Endothelial cell of umbilical vein (primary cell): ENCODE measurements at regions not wholly inside any gene's neighbourhood (a gene's known extent, or its start where the extent isn't known, plus 50 kb on each side); places are given as distances from the start of the nearest gene placed in this dataset.

Source experiments
- BruUV-seq: library from RNA; stranded (reverse); fragments of 400-500 nt; replicated peaks from 2 replicates; lab custom pipeline; 2021; lab: Mats Ljungman, UMichigan
- CTCF ChIA-PET: fragments of 300-600, 350-600 bp; sonication (Branson Sonifier 250); formaldehyde crosslinking; loops from one replicate; lab custom pipeline; 2021; ENCODE audit warnings: antibody characterized with exemption, inconsistent platforms; lab: Charles Lee
- POLR2A ChIA-PET: fragments of 300-600, 350-600 bp; sonication (Branson Sonifier 250); formaldehyde crosslinking; loops from one replicate; lab custom pipeline; 2021; ENCODE audit warnings: antibody characterized with exemption, inconsistent platforms; lab: Charles Lee
- DNase-seq: peaks from one replicate; pipeline ENCODE4 v3.0.0-alpha.2; 2011; ENCODE audit warnings: low read depth, low spot score
- FAIRE-seq: peaks from 2 replicates; lab custom pipeline; 2011; peaks lifted over from hg19 to GRCh38; lab: Jason Lieb, UNC
- H2AFZ ChIP-seq: 2 replicates; pipeline ENCODE4 v1.6.0; 2012; ENCODE audit warnings: low read depth, low read length, control low read depth, inconsistent platforms
- H3K27ac ChIP-seq: 2 replicates; pipeline ENCODE4 v1.5.1; 2011; ENCODE audit warnings: low read depth, mild to moderate bottlenecking, control low read depth, low read length, moderate library complexity; ENCODE audit not compliant: insufficient read depth
- H3K27me3 ChIP-seq, 2 experiments: 2 replicates each; pipeline versions ENCODE4 v1.6.0 to v1.6.1; 2011; ENCODE audit warnings: low read length in 2 of 2, mixed read lengths in 1 of 2; ENCODE audit not compliant: control insufficient read depth in 2 of 2, insufficient read depth in 2 of 2
- H3K36me3 ChIP-seq, 2 experiments: 2 replicates in 1 of 2; 3 replicates in 1 of 2; pipeline ENCODE4 v1.5.1; 2011; ENCODE audit warnings: low read length in 2 of 2, mild to moderate bottlenecking in 1 of 2, moderate library complexity in 1 of 2; ENCODE audit not compliant: control insufficient read depth in 2 of 2, insufficient read depth in 2 of 2; ENCODE audit errors: extremely low read depth in 1 of 2
- H3K4me1 ChIP-seq: 3 replicates; pipeline ENCODE4 v1.5.1; 2011; ENCODE audit warnings: mild to moderate bottlenecking, low read length; ENCODE audit not compliant: control insufficient read depth, insufficient read depth; ENCODE audit errors: extremely low read depth
- H3K4me2 ChIP-seq: 2 replicates; pipeline ENCODE4 v1.6.1; 2011; ENCODE audit warnings: low read length, control low read depth, mixed read lengths; ENCODE audit not compliant: insufficient read depth
- H3K4me3 ChIP-seq, 3 experiments: fragments of 200-600 bp in 1 of 3; sonication (generic), shearing (Covaris generic) in 1 of 3; replicated peaks in 1 of 3; 2 replicates each; pipeline ENCODE4 v1.5.1; 2011 to 2016; ENCODE audit warnings: control low read depth in 3 of 3, low read length in 3 of 3, mild to moderate bottlenecking in 2 of 3, inconsistent platforms in 1 of 3, low read depth in 1 of 3, moderate library complexity in 1 of 3; ENCODE audit not compliant: insufficient read depth in 1 of 3
- H3K79me2 ChIP-seq: 2 replicates; pipeline ENCODE4 v1.6.0; 2012; ENCODE audit warnings: low read length, inconsistent platforms; ENCODE audit not compliant: control insufficient read depth, insufficient read depth
- H3K9ac ChIP-seq: replicated peaks from 2 replicates; pipeline ENCODE3; 2011; ENCODE audit warnings: low read length, control low read depth; ENCODE audit not compliant: insufficient read depth; ENCODE audit errors: extremely low read depth
- H3K9me1 ChIP-seq: replicated peaks from 3 replicates; pipeline ENCODE4 v1.6.0; 2011; ENCODE audit warnings: mild to moderate bottlenecking, low read length; ENCODE audit not compliant: control insufficient read depth, insufficient read depth; ENCODE audit errors: extremely low read depth
- H3K9me3 ChIP-seq: replicated peaks from 2 replicates; pipeline ENCODE4 v1.5.1; 2012; ENCODE audit warnings: low read length, inconsistent platforms; ENCODE audit not compliant: control insufficient read depth, insufficient read depth
- H4K20me1 ChIP-seq: replicated peaks from 2 replicates; pipeline ENCODE3; 2011; ENCODE audit warnings: mild to moderate bottlenecking, low read length; ENCODE audit not compliant: control insufficient read depth, insufficient read depth; ENCODE audit errors: extremely low read depth
- CTCF ChIP-seq, 2 donors: IDR thresholded peaks; 1 replicate in 1 of 2; 2 replicates in 1 of 2; pipeline ENCODE4 v1.5.1; 2011; ENCODE audit warnings: low read length in 2 of 2, mild to moderate bottlenecking in 2 of 2, moderate library complexity in 2 of 2, control low read depth in 1 of 2, inconsistent platforms in 1 of 2, low read depth in 1 of 2; ENCODE audit not compliant: insufficient read depth in 1 of 2; ENCODE audit errors: extremely low read depth in 1 of 2
- EZH2 ChIP-seq: IDR thresholded peaks from 2 replicates; pipeline ENCODE4 v1.6.1; 2012; ENCODE audit warnings: borderline replicate concordance, low read depth, mild to moderate bottlenecking, moderate library complexity, low read length, inconsistent platforms; ENCODE audit not compliant: severe bottlenecking
- FOS ChIP-seq: IDR thresholded peaks from 2 replicates; pipeline ENCODE4 v1.6.1; 2011; ENCODE audit warnings: mild to moderate bottlenecking, low read length, moderate library complexity, borderline replicate concordance; ENCODE audit not compliant: insufficient read depth
- GATA2 ChIP-seq: IDR thresholded peaks from 2 replicates; pipeline ENCODE4 v1.7.0; 2011; ENCODE audit warnings: low read depth, mild to moderate bottlenecking, moderate library complexity, mixed read lengths, low read length; ENCODE audit not compliant: insufficient read length, insufficient read depth
- JUN ChIP-seq: IDR thresholded peaks from 2 replicates; pipeline ENCODE4 v1.6.1; 2011; ENCODE audit warnings: borderline replicate concordance, low read depth; ENCODE audit not compliant: insufficient read length, insufficient read depth
- MAX ChIP-seq: IDR thresholded peaks from 2 replicates; pipeline ENCODE4 v1.6.1; 2011; ENCODE audit not compliant: insufficient read depth, insufficient read length
- MYC ChIP-seq: IDR thresholded peaks from one replicate; pipeline ENCODE4 v1.6.1; 2011; ENCODE audit warnings: mild to moderate bottlenecking, low read depth, low read length
- POLR2A ChIP-seq: IDR thresholded peaks from 2 replicates; pipeline ENCODE4 v1.6.1; 2012; ENCODE audit warnings: low read depth, mild to moderate bottlenecking, control low read depth, low read length
- POLR2AphosphoS5 ChIP-seq: IDR thresholded peaks from 2 replicates; pipeline ENCODE4 v1.6.1; 2012; ENCODE audit warnings: low read depth, mild to moderate bottlenecking, control low read depth, low read length, moderate library complexity; ENCODE audit not compliant: insufficient read depth
- dilution Hi-C: fragments of 300-500 bp; cut with MboI; formaldehyde crosslinking; loops from one replicate; pipeline ENCODE4 v1.15.0; 2019; ENCODE audit warnings: low sequenced_read_pairs; ENCODE audit not compliant: extremely low pct_ligation_motif_present
- intact Hi-C: fragments of 100-400 bp; cut with micrococcal nuclease; formaldehyde crosslinking; loops from one replicate; pipeline ENCODE4 v1.10.0; 2022

- POLR2A ChIA-PET = no interaction called here
- intact Hi-C loops = no loop called here
These were observed 133.0 kb upstream of the C1QTNF7 start for GRCh38 chr4:15294832-15295231.

More at GRCh38 chr4:15294832-15295231, 133.0 kb upstream of the C1QTNF7 start:
- FAIRE-seq (no peak), DNase-seq (no peak)
- Histone ChIP-seq H3K9me3 (no peaks in the 10 kb centered on the region), H3K4me2 (no peak overlapping the region), H3K79me2 (no peaks in the 10 kb centered on the region), H3K36me3 (no peaks in the 10 kb centered on the region), H3K9ac (no peak overlapping the region), H3K4me1 (no peaks in the 10 kb centered on the region), H3K27me3 (no peaks in the 10 kb centered on the region), H3K9me1 (no peaks in the 10 kb centered on the region), H3K27ac (no peak overlapping the region), H3K4me3 (no peak overlapping the region), H4K20me1 (no peaks in the 10 kb centered on the region), H2AFZ (no peak overlapping the region)
- CTCF ChIA-PET = no interaction called here
- BruUV-seq = no TSS peak
- dilution Hi-C loops = no loop called here
- TF ChIP-seq EZH2 = no peak
- TF ChIP-seq FOS = no peak
- no peak for TF ChIP-seq POLR2A
- no peak for TF ChIP-seq CTCF (IDR thresholded peaks at IDR 0.05; ENCODE audit: extremely low read depth in 1 of 2, insufficient read depth in 1 of 2, low read depth in 1 of 2, low read length in 2 of 2)
- no peak for TF ChIP-seq MAX
- no peak for TF ChIP-seq POLR2AphosphoS5
- no peak for TF ChIP-seq GATA2
- TF ChIP-seq JUN = no peak
- no peak for TF ChIP-seq MYC
